Stimulated activated CD4-positive, alpha-beta T cell treated with anti-CD3 and anti-CD28 coated beads, Interleukin-15, amount 100 ng/mL, for 1 hour (primary cell): ENCODE measurements at regions not wholly inside any gene's neighbourhood (a gene's known extent, or its start where the extent isn't known, plus 50 kb on each side); places are given as distances from the start of the nearest gene placed in this dataset.

Source experiments
- DNase-seq, 2 donors: peaks; one replicate each; pipeline ENCODE4 v3.0.0-alpha.2; 2020; ENCODE audit warnings: low read depth in 1 of 2, low spot score in 1 of 2

- no peak for DNase-seq
Observed at GRCh38 chr13:59475911-59476310, 687.8 kb downstream of the DIAPH3 start.

GRCh38 chr13:59476366-59476765 lies 687.4 kb downstream of the DIAPH3 start:
- no peak for DNase-seq

- DNase-seq = no peak
Observed at GRCh38 chr13:59477011-59477410, 686.7 kb downstream of the DIAPH3 start.

GRCh38 chr13:59478908-59479307 lies 684.8 kb downstream of the DIAPH3 start:
- no peak for DNase-seq

GRCh38 chr13:59479629-59480028 lies 684.1 kb downstream of the DIAPH3 start:
- no peak for DNase-seq

- no peak for DNase-seq
Observed at GRCh38 chr13:59480396-59481259, 683.1 kb downstream of the DIAPH3 start.

GRCh38 chr13:59483501-59484145 lies 680.1 kb downstream of the DIAPH3 start:
- no peak for DNase-seq

- no peak for DNase-seq
Observed at GRCh38 chr13:59487883-59488282, 675.8 kb downstream of the DIAPH3 start.

GRCh38 chr13:59488436-59488835 lies 675.3 kb downstream of the DIAPH3 start:
- no peak for DNase-seq

GRCh38 chr13:59490651-59491050 lies 673.1 kb downstream of the DIAPH3 start:
- DNase-seq = no peak

GRCh38 chr13:59492030-59492636 lies 671.6 kb downstream of the DIAPH3 start:
- no peak for DNase-seq

GRCh38 chr13:59493436-59493965 lies 670.2 kb downstream of the DIAPH3 start:
- no peak for DNase-seq

- DNase-seq = no peak
Observed at GRCh38 chr13:59494151-59494550, 669.6 kb downstream of the DIAPH3 start.

- no peak for DNase-seq
Observed at GRCh38 chr13:59494560-59494970, 669.2 kb downstream of the DIAPH3 start.

GRCh38 chr13:59495299-59495698 lies 668.4 kb downstream of the DIAPH3 start:
- DNase-seq = no peak

GRCh38 chr13:59495936-59496512 lies 667.7 kb downstream of the DIAPH3 start:
- DNase-seq = no peak

- DNase-seq = no peak
Observed at GRCh38 chr13:59497621-59498247, 666.0 kb downstream of the DIAPH3 start.

- DNase-seq = no peak
Observed at GRCh38 chr13:59501004-59501403, 662.7 kb downstream of the DIAPH3 start.

GRCh38 chr13:59504407-59504806 lies 659.3 kb downstream of the DIAPH3 start:
- no peak for DNase-seq

GRCh38 chr13:59510386-59510785 lies 653.3 kb downstream of the DIAPH3 start:
- DNase-seq = no peak

GRCh38 chr13:59513686-59514085 lies 650.0 kb downstream of the DIAPH3 start:
- DNase-seq = no peak
